GM18870 (cell line): ENCODE measurements at regions not wholly inside any gene's neighbourhood (a gene's known extent, or its start where the extent isn't known, plus 50 kb on each side); places are given as distances from the start of the nearest gene placed in this dataset.

Experiments used
- ATAC-seq: cut with Tn5 transposase; IDR thresholded peaks from one replicate; pipeline ENCODE4 v1.9.1; 2021; ENCODE audit warnings: moderate library complexity; ENCODE audit not compliant: unreplicated experiment

DNA sequence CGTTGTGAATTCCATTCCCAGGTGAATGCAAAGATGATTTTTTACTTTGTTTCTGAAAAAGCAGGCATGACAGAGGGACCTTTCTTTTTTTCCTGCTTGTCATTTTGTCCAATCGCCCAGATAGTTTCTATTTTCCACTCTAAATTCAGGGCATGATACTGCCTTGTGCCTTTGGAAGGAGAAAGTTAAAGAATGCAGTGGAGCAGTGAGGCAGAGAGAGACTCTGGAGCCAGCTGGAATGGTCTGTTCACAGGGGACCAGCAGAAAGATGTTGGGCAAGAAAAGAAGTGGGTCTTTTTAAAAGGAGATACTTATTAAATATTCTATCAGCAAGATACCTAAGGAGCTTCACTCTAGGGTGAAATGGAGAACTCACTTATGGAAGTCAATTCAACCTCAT is 532.3 kb downstream of the BRINP1 start:
- ATAC-seq = no peak

- no peak for ATAC-seq
These were observed 497.7 kb downstream of the BRINP1 start for GRCh38 chr9:118871531-118871930.

DNA sequence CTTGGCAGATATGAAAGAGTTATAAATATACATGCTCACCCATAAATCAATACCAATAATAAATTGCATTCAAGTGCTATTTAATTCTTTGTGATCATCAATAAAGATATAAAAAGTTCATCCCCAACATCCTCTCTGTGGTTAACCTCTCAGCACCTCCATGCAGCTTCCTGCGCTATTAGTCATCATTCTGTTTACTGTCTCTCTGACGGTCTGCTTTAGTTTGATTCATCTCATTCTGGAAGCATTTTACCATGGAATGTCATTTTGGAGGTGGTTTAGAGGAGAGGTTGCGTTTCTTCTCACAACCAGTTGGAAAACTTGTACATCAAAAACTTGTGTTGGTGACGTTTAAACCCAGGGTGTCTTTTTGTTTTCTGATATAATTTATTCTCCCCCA is 486.6 kb downstream of the BRINP1 start:
- ATAC-seq = no peak

DNA sequence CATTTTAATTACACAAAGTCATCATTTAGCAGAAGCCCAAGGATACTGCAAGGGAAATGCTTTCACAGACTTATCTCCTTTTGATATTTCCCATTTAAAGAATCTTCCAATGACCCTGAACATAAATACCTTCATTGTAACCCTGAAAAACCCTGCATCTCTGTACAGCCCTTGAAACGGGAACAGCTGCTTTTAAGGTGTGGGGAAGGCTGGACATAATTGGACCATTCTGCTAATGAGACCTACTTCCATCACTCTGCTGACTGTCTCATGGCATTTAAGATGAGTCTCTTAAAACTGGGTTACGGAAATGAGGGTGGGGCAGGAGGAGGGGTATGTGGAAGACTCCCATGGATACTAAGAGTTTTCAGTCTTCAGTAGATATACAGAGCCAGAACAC is 485.8 kb downstream of the BRINP1 start:
- ATAC-seq = no peak

DNA sequence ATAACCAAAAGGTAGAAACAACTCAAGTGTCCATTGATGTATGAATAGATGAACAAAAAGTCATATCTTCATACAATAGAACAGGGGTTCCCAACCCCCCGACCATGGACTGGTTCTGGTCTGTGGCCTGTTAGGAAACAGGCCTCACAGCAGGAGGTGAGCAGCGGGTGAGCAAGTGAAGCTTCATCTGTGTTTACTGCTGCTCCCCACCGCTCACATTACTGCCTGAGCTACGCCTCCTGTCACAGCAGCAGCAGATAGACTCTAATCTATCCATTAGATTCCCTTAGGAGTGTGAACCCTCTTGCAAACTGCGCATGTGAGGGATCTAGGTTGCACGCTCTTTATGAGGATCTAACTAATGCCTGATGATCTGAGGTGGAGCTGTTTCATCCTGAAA is 478.0 kb downstream of the BRINP1 start:
- no peak for ATAC-seq

GRCh38 chr9:118896324-118897000 is 472.8 kb downstream of the BRINP1 start:
- no peak for ATAC-seq

- ATAC-seq = no peak
These were observed 451.1 kb downstream of the BRINP1 start for GRCh38 chr9:118918180-118918579.

- ATAC-seq = no peak
These were observed 440.5 kb downstream of the BRINP1 start for GRCh38 chr9:118928722-118929121.

DNA sequence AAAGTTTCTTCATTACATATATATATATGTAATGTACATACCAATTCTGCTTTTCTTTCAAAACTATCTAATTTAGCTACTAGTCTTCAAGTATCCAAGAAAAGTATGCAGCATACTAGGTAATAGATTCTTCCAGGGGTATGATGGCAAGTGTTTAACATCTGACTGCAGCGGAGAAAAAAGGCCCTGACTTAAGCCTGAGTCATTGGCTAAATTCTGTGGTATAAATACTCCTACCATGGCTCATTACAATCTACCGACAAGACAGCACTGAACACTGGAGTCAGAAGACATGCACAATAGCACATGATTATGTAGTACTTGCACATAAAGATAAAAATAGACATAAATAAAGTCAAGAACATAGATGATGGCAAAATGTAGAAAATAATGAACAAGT is 439.9 kb downstream of the BRINP1 start:
- no peak for ATAC-seq

GRCh38 chr9:118931941-118932340 is 437.3 kb downstream of the BRINP1 start:
- no peak for ATAC-seq

DNA sequence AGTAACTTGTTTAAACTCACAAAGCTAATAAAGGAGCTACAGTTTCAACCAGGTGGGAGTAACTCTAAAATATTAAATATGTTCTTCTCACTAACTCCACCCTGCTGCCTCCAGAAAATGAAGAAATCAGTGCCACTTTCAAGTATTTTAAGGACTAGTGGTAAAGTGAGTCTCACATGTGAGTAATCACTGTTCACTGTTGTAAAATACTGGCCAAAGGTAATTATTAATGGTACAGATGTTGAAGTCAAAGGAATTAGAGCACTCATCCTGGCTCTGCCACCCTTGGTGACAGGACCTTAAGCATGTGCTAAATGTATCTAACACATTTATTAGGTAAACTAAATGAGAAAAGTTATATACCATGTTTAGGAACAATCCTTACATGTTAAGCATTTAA is 430.7 kb downstream of the BRINP1 start:
- ATAC-seq = no peak

DNA sequence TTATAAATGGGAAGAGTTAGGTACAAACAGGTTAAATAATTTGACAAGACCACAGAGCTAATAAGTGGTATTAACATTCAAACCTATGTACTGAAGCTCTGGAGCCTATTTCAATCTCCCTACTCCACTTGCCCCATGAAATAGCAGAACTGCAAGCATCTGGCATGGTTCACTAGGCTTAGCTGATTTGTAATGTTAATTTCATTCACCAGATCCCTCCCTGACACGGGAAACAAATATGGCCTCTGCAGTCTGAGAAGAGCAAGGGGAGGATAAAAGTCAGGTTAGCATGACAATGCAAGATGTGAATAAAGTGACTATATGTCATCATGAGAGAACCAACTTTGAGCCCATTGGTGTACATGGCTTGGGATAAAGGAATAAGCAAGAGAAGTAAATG is 428.8 kb downstream of the BRINP1 start:
- no peak for ATAC-seq

- ATAC-seq = no peak
These were observed 422.6 kb downstream of the BRINP1 start for GRCh38 chr9:118946669-118947068.

GRCh38 chr9:118954857-118955256 is 414.4 kb downstream of the BRINP1 start:
- ATAC-seq = no peak

- ATAC-seq = no peak
These were observed 411.6 kb downstream of the BRINP1 start for GRCh38 chr9:118957585-118957984.

- ATAC-seq = no peak
These were observed 409.9 kb downstream of the BRINP1 start for GRCh38 chr9:118959366-118959765.

DNA sequence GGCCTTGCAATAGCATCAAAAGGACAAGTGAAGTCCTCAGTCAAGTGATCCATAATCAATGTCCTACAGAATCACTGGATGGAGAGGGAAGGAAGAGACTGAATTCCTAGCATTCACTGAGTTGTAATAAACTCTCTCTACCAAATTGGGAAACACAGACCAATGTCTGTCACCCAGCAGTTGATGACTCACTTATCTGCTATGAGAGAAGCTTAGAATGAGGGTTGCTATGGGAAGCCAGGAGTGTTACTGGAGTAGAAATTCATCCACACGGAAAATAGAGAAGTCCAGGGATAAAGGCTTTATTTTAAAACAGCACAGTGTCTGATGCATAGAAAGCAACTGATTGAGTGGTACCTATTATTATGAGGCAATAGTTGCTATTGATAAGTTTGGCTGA is 407.4 kb downstream of the BRINP1 start:
- ATAC-seq = no peak

DNA sequence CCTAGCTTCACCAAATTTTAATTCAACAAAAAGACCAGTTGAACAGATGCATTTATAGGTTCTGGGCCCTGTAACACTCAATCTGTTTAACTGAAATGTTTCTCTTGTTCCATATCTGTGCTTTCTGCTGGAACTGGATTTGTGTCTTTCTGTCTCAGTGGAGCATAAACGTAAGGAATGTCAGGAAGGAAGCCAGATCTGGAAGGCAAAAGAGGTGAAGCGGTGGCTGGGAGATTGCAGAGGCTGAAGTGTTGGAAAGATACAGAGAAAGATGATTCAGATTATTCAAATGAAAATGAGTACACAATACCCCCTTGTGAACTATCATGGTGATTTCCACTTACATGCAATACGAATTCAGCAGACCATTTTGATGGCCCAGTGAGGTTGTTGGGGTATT is 406.8 kb downstream of the BRINP1 start:
- no peak for ATAC-seq

- ATAC-seq = no peak
These were observed 405.6 kb downstream of the BRINP1 start for GRCh38 chr9:118963674-118964073.

- ATAC-seq = no peak
These were observed 401.3 kb downstream of the BRINP1 start for GRCh38 chr9:118967901-118968300.

DNA sequence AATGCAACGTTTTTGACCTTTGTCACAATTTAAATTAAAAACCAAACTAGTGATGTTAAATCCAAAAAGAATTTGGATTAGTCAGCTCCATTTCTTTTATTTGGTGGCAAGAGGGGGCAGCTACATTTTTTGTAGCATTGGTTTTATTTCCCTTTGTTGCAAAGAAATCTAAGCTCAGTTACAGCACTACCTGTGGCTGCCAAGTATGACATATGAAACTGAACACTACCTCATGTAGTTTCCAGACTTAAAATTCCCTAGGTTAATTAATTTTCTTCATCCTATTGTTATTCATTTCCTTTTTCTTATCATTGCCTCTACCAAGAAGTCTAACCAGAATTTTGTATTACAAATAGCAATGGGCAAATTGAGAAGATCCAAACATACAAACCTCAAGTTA is 393.5 kb downstream of the BRINP1 start:
- no peak for ATAC-seq

DNA sequence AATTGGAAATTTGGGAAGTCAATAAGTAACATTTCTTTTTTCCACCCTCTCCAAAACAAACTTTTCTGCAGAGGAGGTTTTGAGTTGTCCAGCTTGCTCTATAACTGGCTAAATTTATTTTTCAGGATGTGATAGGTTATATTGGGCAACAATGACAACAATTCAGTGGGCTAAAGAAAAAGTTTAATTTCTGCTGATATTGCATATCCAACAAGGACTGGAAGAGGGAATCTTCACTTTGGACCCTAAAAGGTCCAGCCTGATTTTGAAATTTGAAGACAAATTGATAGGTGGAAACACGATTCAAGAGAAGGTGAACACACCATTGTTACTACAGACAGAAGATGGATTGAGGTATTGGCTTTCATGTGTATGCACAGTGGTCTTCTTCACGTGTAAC is 393.1 kb downstream of the BRINP1 start:
- ATAC-seq = no peak

DNA sequence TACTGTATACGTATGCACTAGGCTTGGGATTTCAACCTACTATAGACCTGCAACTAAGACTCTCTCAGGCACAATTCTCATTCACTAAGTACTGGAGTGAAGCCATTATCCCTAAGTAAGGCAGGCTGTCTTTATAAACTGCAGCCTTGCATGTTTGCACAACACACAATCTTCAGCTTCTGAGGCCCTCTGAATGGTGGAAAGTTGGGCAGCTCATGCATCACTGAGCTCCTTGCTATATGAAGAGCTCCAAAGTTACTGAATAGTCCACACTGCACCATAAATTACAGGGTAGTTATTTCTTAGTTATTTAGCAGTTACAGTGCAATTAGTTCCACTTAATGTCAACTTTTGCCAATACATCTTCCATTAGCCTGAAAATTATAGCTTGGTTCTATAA is 384.6 kb downstream of the BRINP1 start:
- no peak for ATAC-seq
